Right forelimb (tissue), 1 donor: ENCODE measurements at regions not wholly inside any gene's neighbourhood (a gene's known extent, or its start where the extent isn't known, plus 50 kb on each side); places are given as distances from the start of the nearest gene placed in this dataset.

Experiments used
- DNase-seq: peaks from one replicate; pipeline ENCODE4 v3.0.0-alpha.2; 2018

- DNase-seq = no peak
Measured at GRCh38 chr2:168380500-168380899, 75.6 kb upstream of the CERS6 start.

- DNase-seq = no peak
Measured at GRCh38 chr2:168392024-168392423, 64.0 kb upstream of the CERS6 start.

GRCh38 chr2:168392797-168393196, 63.3 kb upstream of the CERS6 start:
- no peak for DNase-seq

- no peak for DNase-seq
Measured at GRCh38 chr2:168394262-168394661, 61.8 kb upstream of the CERS6 start.

GRCh38 chr2:168396131-168396530, 59.9 kb upstream of the CERS6 start:
- no peak for DNase-seq

- no peak for DNase-seq
Measured at GRCh38 chr2:168397629-168398028, 58.4 kb upstream of the CERS6 start.

- no peak for DNase-seq
Measured at GRCh38 chr2:168401048-168401556, 55.0 kb upstream of the CERS6 start.

- no peak for DNase-seq
Measured at GRCh38 chr2:168401771-168402170, 54.3 kb upstream of the CERS6 start.

- DNase-seq = no peak
Measured at GRCh38 chr2:168402531-168402930, 53.5 kb upstream of the CERS6 start.

GRCh38 chr2:168403736-168404135, 52.3 kb upstream of the CERS6 start:
- no peak for DNase-seq

- DNase-seq = no peak
Measured at GRCh38 chr2:168404764-168405163, 51.3 kb upstream of the CERS6 start.
